ENCODE measurements at regions not wholly inside any gene's neighbourhood (a gene's known extent, or its start where the extent isn't known, plus 50 kb on each side); places are given as distances from the start of the nearest gene placed in this dataset.

DNA sequence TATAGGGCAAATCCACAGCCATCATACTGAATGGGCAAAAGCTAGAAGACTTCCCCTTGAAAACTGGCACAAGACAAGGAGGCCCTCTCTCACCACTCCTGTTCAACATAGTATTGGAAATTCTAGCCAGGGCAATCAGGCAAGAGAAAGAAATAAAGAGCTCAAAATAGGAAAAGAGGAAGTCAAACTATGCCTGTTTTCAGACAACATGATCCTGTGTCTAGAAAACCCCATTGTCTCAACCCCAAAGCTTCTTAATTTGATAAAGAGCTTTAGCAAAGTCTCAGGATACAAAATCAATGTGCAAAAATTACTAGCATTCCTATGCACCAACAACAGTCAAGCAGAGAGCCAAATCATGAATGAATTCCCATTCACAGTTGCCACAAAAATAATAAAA, 160.3 kb downstream of the CXXC4 start:
- TF ChIP-seq, protein P1, sequence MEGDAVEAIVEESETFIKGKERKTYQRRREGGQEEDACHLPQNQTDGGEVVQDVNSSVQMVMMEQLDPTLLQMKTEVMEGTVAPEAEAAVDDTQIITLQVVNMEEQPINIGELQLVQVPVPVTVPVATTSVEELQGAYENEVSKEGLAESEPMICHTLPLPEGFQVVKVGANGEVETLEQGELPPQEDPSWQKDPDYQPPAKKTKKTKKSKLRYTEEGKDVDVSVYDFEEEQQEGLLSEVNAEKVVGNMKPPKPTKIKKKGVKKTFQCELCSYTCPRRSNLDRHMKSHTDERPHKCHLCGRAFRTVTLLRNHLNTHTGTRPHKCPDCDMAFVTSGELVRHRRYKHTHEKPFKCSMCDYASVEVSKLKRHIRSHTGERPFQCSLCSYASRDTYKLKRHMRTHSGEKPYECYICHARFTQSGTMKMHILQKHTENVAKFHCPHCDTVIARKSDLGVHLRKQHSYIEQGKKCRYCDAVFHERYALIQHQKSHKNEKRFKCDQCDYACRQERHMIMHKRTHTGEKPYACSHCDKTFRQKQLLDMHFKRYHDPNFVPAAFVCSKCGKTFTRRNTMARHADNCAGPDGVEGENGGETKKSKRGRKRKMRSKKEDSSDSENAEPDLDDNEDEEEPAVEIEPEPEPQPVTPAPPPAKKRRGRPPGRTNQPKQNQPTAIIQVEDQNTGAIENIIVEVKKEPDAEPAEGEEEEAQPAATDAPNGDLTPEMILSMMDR (IDR thresholded peaks at IDR 0.05), result no peak
- TF ChIP-seq POLR2A (IDR thresholded peaks at IDR 0.05), result no peak
- no peak for TF ChIP-seq POLR2AphosphoS5 (IDR thresholded peaks at IDR 0.05)
- TF ChIP-seq EP300 (IDR thresholded peaks at IDR 0.05), result no peak

Measured in stomach (tissue), 4 donors.